Stimulated activated CD8-positive, alpha-beta memory T cell treated with anti-CD3 and anti-CD28 coated beads, Interleukin-2, amount 100 ng/mL, for 48 hours (primary cell): ENCODE measurements at regions not wholly inside any gene's neighbourhood (a gene's known extent, or its start where the extent isn't known, plus 50 kb on each side); places are given as distances from the start of the nearest gene placed in this dataset.

Experiments
- DNase-seq, 2 donors: peaks; one replicate each; pipeline ENCODE4 v3.0.0-alpha.2; 2020; ENCODE audit warnings: low read depth in 2 of 2

- no peak for DNase-seq
Observed at GRCh38 chr4:138756519-138756918, 259.1 kb upstream of the NOCT start.

- no peak for DNase-seq
Observed at GRCh38 chr4:138751309-138751708, 264.3 kb upstream of the NOCT start.

GRCh38 chr4:138749303-138749702 is 266.3 kb upstream of the NOCT start:
- DNase-seq = no peak

- DNase-seq = no peak
Observed at GRCh38 chr4:138741766-138742377, 273.7 kb upstream of the NOCT start.

GRCh38 chr4:138740816-138741745 is 274.5 kb upstream of the NOCT start:
- DNase-seq = no peak

GRCh38 chr4:138736362-138736761 is 279.2 kb upstream of the NOCT start:
- no peak for DNase-seq

- DNase-seq = no peak
Observed at GRCh38 chr4:138734746-138735145, 280.8 kb upstream of the NOCT start.

- DNase-seq = no peak
Observed at GRCh38 chr4:138728566-138728965, 287.0 kb upstream of the NOCT start.

GRCh38 chr4:138727731-138728130 is 287.9 kb upstream of the NOCT start:
- DNase-seq = no peak

- no peak for DNase-seq
Observed at GRCh38 chr4:138724530-138724929, 291.1 kb upstream of the NOCT start.

- DNase-seq = no peak
Observed at GRCh38 chr4:138716559-138717335, 298.8 kb upstream of the NOCT start.

GRCh38 chr4:138710297-138710696 is 305.3 kb upstream of the NOCT start:
- DNase-seq = no peak

GRCh38 chr4:138709859-138710258 is 305.7 kb upstream of the NOCT start:
- DNase-seq = no peak

- DNase-seq = no peak
Observed at GRCh38 chr4:138707746-138708677, 307.6 kb upstream of the NOCT start.

- no peak for DNase-seq
Observed at GRCh38 chr4:138706201-138706600, 309.4 kb upstream of the NOCT start.

- no peak for DNase-seq
Observed at GRCh38 chr4:138702190-138702824, 313.3 kb upstream of the NOCT start.

- DNase-seq = no peak
Observed at GRCh38 chr4:138698641-138699040, 316.9 kb upstream of the NOCT start.

GRCh38 chr4:138697851-138698250 is 317.7 kb upstream of the NOCT start:
- DNase-seq = no peak

GRCh38 chr4:138696771-138697170 is 318.8 kb upstream of the NOCT start:
- no peak for DNase-seq

- no peak for DNase-seq
Observed at GRCh38 chr4:138696058-138696457, 319.5 kb upstream of the NOCT start.

- no peak for DNase-seq
Observed at GRCh38 chr4:138693526-138693925, 322.1 kb upstream of the NOCT start.
